Loucy (cell line): ENCODE measurements at regions not wholly inside any gene's neighbourhood (a gene's known extent, or its start where the extent isn't known, plus 50 kb on each side); places are given as distances from the start of the nearest gene placed in this dataset.

Experiments used
- H2AFZ ChIP-seq: fragments of 200-600 bp; sonication (generic); 2 replicates; pipeline ENCODE4 v1.6.0; 2016; ENCODE audit warnings: antibody characterized with exemption, mild to moderate bottlenecking, low read length, moderate library complexity
- H3F3A ChIP-seq: fragments of 200-600 bp; 2 replicates; pipeline ENCODE4 v1.6.0; 2016; ENCODE audit warnings: antibody characterized with exemption, low read depth, mild to moderate bottlenecking
- H3K27me3 ChIP-seq: fragments of 200-600 bp; sonication (generic); 2 replicates; pipeline ENCODE4 v1.6.1; 2014; ENCODE audit warnings: low read length, mild to moderate bottlenecking; ENCODE audit not compliant: insufficient read depth, poor library complexity, severe bottlenecking
- H3K36me3 ChIP-seq: fragments of 200-600 bp; sonication (generic); 2 replicates; pipeline ENCODE4 v1.6.1; 2016; ENCODE audit warnings: low read length; ENCODE audit not compliant: insufficient read depth
- H3K4me1 ChIP-seq: fragments of 200-600 bp; sonication (generic); 2 replicates; pipeline ENCODE4 v1.5.1; 2014; ENCODE audit warnings: low read length, mild to moderate bottlenecking; ENCODE audit not compliant: insufficient read depth, poor library complexity, severe bottlenecking
- H3K4me2 ChIP-seq: fragments of 200-600 bp; sonication (generic); 2 replicates; pipeline ENCODE4 v1.6.0; 2014; ENCODE audit warnings: antibody characterized with exemption, low read length, low read depth, mild to moderate bottlenecking; ENCODE audit not compliant: poor library complexity, severe bottlenecking
- H3K4me3 ChIP-seq: fragments of 200-600 bp; sonication (generic); 2 replicates; pipeline ENCODE4 v1.5.1; 2014; ENCODE audit warnings: low read length, mild to moderate bottlenecking, mixed read lengths; ENCODE audit not compliant: poor library complexity, severe bottlenecking
- H3K79me2 ChIP-seq: fragments of 200-600 bp; sonication (generic); 2 replicates; pipeline ENCODE4 v1.6.1; 2014; ENCODE audit warnings: low read length; ENCODE audit not compliant: insufficient read depth
- H3K9ac ChIP-seq: fragments of 200-600 bp; sonication (generic); 2 replicates; pipeline ENCODE4 v1.6.0; 2014; ENCODE audit warnings: mild to moderate bottlenecking, low read depth, low read length, moderate library complexity; ENCODE audit not compliant: poor library complexity, severe bottlenecking
- H3K9me2 ChIP-seq: fragments of 200-600 bp; sonication (generic); replicated peaks from 2 replicates; pipeline ENCODE4 v1.6.1; 2016; ENCODE audit warnings: low read depth, low read length, mixed read lengths
- H3K9me3 ChIP-seq: fragments of 200-600 bp; sonication (generic); 2 replicates; pipeline ENCODE4 v1.6.1; 2014; ENCODE audit warnings: mild to moderate bottlenecking, antibody characterized with exemption, low read length, low read depth; ENCODE audit not compliant: insufficient read depth
- H4K20me1 ChIP-seq: fragments of 200-600 bp; sonication (generic); 2 replicates; pipeline ENCODE4 v1.6.0; 2014; ENCODE audit warnings: antibody characterized with exemption, low read length, mild to moderate bottlenecking; ENCODE audit not compliant: insufficient read depth, poor library complexity, severe bottlenecking
- EZH2phosphoT487 ChIP-seq: fragments of 200-600 bp; IDR thresholded peaks from 2 replicates; pipeline ENCODE4 v1.6.1; 2018; ENCODE audit warnings: antibody characterized with exemption, mild to moderate bottlenecking, moderate library complexity, borderline replicate concordance
- TF ChIP-seq, protein P1 (sequence below): fragments of 200-600 bp; sonication (generic); conservative IDR thresholded peaks from 2 replicates; pipeline ENCODE4 v1.5.1; 2014; ENCODE audit warnings: mild to moderate bottlenecking, antibody characterized with exemption, low read length

DNA sequence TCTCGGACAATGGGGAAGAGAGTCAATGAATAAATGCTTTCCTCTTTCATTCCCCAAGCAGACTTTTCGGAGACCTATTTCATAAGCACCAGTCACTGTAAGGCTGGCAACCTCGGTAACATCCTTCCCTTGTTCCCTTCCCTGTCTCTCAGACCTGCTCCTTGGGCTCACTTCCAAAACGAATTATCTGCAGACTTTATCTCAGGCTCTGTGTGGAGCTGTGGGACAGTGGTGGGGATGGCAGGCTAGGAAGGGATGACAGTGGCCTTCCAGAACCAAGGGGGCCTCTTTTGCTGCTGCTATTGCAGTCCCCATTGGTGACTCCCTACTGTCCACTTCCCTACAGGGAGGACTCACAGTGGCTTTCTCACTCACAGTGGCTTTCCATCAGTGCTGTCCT is 185.6 kb upstream of the MEX3C start:
- no peak overlapping the region for H3K4me2 ChIP-seq
- no peak overlapping the region for H2AFZ ChIP-seq
- H3K27me3 ChIP-seq = no peaks in the 10 kb centered on the region
- no peaks in the 10 kb centered on the region for H3K9me3 ChIP-seq
- H3K79me2 ChIP-seq = no peaks in the 10 kb centered on the region
- no peaks in the 10 kb centered on the region for H3K36me3 ChIP-seq
- TF ChIP-seq EZH2phosphoT487 = no peak
- TF ChIP-seq, protein P1, sequence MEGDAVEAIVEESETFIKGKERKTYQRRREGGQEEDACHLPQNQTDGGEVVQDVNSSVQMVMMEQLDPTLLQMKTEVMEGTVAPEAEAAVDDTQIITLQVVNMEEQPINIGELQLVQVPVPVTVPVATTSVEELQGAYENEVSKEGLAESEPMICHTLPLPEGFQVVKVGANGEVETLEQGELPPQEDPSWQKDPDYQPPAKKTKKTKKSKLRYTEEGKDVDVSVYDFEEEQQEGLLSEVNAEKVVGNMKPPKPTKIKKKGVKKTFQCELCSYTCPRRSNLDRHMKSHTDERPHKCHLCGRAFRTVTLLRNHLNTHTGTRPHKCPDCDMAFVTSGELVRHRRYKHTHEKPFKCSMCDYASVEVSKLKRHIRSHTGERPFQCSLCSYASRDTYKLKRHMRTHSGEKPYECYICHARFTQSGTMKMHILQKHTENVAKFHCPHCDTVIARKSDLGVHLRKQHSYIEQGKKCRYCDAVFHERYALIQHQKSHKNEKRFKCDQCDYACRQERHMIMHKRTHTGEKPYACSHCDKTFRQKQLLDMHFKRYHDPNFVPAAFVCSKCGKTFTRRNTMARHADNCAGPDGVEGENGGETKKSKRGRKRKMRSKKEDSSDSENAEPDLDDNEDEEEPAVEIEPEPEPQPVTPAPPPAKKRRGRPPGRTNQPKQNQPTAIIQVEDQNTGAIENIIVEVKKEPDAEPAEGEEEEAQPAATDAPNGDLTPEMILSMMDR = no peak
- H3K9ac ChIP-seq = no peak overlapping the region
- no peaks in the 10 kb centered on the region for H3K9me2 ChIP-seq
- H4K20me1 ChIP-seq = no peaks in the 10 kb centered on the region
- no peak overlapping the region for H3K4me3 ChIP-seq
- H3K4me1 ChIP-seq = no peaks in the 10 kb centered on the region
- H3F3A ChIP-seq = no peaks in the 10 kb centered on the region

DNA sequence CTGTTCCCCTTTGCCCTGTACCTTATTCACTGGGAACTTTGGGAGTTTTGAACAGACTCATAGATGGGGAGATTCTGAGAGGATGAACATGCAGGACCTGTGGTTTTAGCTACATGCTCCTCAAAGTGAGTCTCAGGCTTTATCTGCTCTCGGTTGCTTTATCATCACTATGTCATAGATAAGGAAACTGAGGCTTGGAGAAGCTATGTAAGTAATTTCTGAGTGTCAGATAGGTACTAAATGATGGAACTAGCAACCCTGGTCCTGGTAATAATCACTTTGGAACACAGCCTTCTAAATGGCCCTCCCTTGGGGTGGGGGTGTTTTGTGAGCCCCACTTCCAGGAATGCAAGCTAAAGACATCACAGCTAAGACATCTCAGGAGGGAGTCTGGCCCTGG is 186.2 kb upstream of the MEX3C start:
- Histone ChIP-seq H3K79me2 (no peaks in the 10 kb centered on the region), H3K9ac (no peak overlapping the region), H4K20me1 (no peaks in the 10 kb centered on the region), H3K9me2 (no peaks in the 10 kb centered on the region), H3K9me3 (no peaks in the 10 kb centered on the region), H3K4me1 (no peaks in the 10 kb centered on the region), H3K4me2 (no peak overlapping the region), H3F3A (no peaks in the 10 kb centered on the region), H2AFZ (no peak overlapping the region), H3K36me3 (no peaks in the 10 kb centered on the region), H3K27me3 (no peaks in the 10 kb centered on the region), H3K4me3 (no peak overlapping the region)
- TF ChIP-seq EZH2phosphoT487 = no peak
- TF ChIP-seq, protein P1 = no peak

DNA sequence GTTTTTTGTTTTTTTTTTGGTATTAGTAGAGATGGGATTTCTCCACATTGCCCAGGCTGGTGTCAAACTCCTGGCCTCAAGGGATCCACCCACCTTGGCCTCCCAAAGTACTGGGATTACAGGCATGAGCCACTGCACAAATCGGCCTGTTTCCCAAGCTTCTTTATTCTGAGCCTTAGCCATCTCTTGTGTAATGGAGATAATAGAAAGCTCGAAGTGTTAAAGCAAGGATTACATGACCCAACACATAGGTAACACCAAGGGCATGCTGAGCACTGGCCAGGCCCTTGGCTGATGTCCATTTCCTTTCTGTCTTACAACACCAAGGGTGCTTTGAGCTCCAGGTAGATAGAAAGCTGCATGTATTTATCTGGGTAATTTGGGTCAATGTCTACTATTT is 187.8 kb upstream of the MEX3C start:
- Histone ChIP-seq H3K9me3 (no peaks in the 10 kb centered on the region), H3K4me2 (no peak overlapping the region), H3K79me2 (no peaks in the 10 kb centered on the region), H3K36me3 (no peaks in the 10 kb centered on the region), H3K4me1 (no peaks in the 10 kb centered on the region), H4K20me1 (no peaks in the 10 kb centered on the region), H3K4me3 (no peak overlapping the region), H3F3A (no peaks in the 10 kb centered on the region), H3K27me3 (no peaks in the 10 kb centered on the region), H3K9ac (no peak overlapping the region), H2AFZ (no peak overlapping the region), H3K9me2 (no peaks in the 10 kb centered on the region)
- TF ChIP-seq, protein P1 = no peak
- TF ChIP-seq EZH2phosphoT487 = no peak
